EH (cell line): ENCODE measurements at regions not wholly inside any gene's neighbourhood (a gene's known extent, or its start where the extent isn't known, plus 50 kb on each side); places are given as distances from the start of the nearest gene placed in this dataset.
"Not testable (repeated sequence)": the region's sequence is repeated elsewhere in the genome, so short reads cannot be mapped to it uniquely, and the experiment has no call there.

Source experiments
- DNase-seq: peaks from one replicate; pipeline ENCODE4 v3.0.0-alpha.2; 2015; ENCODE audit warnings: low read depth

- no peak for DNase-seq
Measured at GRCh38 chr14:89566644-89567415, 149.8 kb upstream of the FOXN3 start.

- DNase-seq: no peak
Measured at GRCh38 chr14:89566180-89566579, 149.1 kb upstream of the FOXN3 start.

- no peak for DNase-seq
Measured at GRCh38 chr14:89565607-89566006, 148.6 kb upstream of the FOXN3 start.

DNA sequence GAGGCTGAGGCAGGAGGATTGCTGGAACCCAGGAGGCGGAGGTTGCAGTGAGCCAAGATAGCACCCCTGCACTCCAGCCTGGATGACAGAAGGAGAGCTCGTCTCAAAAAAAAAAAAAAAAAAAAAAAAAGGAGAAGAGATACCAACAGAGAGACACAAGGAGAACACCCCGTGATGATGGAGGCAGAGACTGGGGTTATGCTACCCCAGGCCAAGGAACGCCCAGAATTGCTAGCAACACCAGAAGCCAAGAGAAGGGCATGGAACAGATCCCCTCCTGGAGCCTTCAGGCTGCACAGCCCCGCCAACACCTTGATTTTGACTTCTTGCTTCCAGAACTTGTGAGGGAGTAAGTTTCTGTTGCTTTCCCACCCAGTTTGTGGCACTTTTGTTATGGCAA is 148.0 kb upstream of the FOXN3 start:
- no peak for DNase-seq

DNA sequence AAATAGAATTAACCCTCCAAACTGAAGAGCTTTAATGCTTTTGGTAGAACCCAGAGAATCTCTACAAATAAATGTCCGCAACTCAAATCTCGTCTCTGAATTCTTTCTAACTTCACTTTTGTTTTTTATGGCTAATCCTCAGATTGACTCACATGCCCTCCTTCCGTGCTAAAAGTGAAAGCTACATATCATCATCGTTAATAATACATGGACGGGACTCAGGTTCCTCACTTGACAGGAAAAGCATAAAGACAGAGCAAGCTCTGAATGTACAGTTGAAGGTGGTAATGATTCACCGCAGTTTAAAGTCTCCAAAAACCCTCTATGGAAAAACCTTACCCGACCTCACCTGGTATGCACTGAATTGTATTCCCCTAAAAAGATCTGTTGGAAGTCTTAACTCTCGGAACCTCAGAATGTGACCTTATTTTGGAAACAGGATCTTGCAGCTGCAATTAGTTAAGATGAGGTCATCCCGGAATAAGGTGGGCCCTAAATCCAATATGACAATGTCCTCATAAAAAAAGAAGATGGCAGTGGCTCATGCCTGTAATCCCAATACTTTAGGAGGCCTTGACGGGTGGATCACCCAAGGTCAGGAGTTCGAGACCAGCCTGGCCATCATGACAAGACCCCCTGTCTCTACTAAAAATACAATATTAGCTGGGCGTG is 147.4 kb upstream of the FOXN3 start:
- no peak for DNase-seq

DNA sequence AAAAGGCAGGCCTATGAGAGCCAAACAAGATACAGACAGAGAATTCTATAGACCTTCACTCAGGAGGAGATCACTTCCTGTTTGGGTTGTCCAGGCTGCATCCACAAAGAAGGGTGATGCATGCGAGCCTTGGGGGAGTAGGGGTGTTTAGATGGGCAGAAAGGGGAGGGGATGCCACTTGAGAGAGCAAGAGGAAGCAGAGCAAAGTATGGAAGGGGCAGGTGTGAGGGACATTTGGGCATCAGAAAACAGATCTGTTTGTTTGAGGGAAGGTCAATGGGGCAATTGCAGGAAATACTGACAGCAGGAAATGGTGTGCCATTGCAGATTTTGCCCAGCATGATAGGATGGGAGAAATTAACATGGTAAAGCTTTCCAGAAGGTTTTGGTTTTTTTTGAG is 146.4 kb upstream of the FOXN3 start:
- DNase-seq: no peak

DNA sequence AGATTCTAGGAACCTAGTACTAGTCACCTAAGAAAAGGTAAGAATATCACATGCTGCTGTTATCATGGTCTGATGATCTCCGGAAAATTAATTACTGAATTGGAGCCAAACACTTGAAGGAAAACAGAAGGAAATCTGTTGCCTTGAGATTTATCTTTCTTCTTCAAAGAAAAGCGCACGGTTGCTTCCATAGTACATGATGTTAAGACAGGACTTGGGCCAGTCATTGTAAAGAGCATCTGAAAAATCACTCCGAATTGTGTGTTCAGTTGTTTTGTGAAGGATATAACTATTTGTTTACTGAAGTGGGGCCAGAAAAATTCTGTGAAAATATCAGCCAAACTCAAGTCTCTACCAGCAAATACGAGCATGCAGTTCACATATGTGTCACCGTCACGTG is 134.9 kb upstream of the FOXN3 start:
- no peak for DNase-seq

GRCh38 chr14:89551432-89551831 is 134.4 kb upstream of the FOXN3 start:
- no peak for DNase-seq

- no peak for DNase-seq
Measured at GRCh38 chr14:89550821-89551220, 133.8 kb upstream of the FOXN3 start.

DNA sequence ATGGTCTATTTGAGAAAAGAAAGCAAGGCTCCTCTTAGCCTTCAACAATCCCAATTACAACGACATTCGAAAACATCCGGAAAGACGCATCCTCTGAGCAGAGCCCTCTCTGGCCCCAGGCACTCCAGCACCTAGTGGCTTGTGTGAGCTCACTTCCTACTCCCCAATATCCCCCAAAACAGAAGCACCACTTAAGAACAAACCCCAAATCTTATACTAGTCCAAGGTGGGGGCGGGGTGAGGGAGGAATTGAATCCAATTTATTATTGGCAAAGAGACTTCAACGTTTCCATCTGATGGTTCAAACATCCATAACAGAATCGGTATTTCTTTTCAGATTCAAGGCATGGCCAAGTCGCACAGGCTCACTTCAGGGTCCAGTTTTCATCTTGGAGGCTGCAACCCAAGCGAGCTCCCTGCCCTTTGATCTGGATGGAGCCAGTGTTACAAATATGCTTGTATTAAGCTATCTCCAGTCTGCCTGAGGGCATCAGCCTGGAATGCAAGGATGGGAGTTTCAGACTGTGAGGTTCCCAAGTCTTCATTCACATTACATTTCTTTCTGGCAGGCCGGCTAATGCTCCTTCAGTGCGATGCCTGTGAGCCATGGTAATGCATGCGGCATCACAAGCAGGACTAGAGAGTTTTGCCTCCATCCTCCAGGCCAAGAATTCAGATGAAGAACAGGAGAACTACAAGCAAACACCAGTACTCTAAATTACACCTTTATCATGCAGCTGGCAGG is 132.5 kb upstream of the FOXN3 start:
- peak; percentile 79 for DNase-seq

- DNase-seq: not testable (repeated sequence)
Measured at GRCh38 chr14:89547047-89547446, 130.0 kb upstream of the FOXN3 start.

DNA sequence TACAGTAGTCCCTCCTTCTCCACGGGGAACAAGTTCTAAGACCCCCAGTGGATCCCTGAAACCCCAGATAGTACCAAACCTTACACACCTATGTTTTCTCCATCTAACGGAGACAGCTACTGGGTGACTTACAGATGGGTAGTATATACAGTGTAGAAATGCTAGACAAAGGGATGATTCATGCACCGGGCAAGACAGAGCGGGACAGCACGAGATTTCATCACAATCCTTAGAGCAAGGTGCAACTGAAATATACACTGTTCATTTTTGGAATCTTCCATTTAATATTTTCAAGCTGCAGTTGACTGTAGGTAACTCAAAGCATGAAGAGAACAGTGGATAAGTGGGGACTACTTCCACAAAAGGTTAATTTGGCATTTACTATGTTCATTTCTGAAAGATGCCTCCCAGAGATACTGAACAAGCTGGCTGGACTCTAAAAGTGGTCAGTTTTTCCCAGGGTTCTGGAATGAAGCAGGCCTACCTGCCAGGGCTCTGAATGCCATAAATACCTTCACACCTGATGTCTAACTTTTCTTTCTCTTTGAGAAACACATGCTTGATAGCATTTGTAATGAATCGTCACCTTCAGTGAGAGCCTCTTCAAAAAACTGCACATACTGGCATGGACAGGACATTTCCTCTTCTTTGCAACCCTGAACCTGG is 127.7 kb upstream of the FOXN3 start:
- DNase-seq: no peak

- no peak for DNase-seq
Measured at GRCh38 chr14:89543425-89543790, 126.4 kb upstream of the FOXN3 start.

DNA sequence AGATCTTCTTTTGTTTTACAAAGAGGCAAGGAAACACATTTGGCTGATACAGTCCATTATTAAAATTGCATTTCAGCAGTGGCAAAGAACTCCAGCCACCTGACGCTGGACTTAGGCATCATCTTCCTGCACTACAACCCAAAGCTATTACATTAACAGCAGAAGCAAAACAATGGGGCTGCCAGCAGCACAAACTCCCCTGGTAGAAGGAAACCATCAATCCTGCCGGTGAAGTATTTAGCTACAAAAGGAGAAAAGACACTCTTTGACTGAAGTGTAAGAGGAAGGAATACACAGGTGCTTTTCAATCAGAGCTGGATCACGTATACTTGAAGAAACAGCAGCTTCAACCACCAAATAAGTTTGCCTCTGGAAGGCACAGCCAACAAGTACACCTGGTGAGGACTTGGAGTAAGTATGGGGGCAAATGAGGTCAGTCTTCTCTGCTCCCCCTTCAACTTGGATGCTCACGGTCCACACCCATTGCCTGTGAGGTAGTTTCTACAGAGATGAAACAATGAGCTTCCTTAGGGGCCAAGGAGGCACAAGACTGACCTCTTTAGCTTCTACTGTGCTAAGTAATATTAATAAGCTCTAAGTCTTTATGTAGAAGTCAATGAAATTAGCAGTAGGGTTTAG is 125.9 kb upstream of the FOXN3 start:
- no peak for DNase-seq

DNA sequence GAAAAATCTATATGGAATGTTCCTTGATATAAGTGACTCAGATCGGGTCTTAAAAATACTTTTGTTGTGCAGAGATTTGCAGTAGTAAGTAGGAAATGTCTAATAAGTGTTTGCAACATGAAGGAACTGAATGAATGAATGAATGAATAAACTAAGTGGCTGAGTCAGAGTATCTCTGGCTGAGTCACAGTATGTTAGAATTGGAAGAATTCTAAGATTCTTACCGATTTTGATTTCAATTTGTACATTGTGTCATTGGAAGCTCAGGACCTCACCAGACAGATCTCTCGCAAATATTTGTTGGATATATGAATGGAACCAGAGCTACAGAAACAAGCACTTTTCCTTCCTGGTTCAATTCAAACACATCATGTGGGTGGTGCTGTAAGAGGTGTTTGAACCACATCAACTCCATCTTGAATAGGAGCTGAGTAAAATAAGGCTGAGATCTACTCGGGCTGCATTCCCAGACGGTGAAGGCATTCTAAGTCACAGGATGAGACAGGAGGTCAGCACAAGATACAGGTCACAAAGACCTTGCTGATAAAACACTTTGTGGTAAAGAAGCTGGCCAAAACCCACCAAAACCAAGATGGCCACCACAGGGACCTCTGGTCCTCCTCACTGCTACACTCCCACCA is 123.9 kb upstream of the FOXN3 start:
- peak; percentile 94 for DNase-seq

DNA sequence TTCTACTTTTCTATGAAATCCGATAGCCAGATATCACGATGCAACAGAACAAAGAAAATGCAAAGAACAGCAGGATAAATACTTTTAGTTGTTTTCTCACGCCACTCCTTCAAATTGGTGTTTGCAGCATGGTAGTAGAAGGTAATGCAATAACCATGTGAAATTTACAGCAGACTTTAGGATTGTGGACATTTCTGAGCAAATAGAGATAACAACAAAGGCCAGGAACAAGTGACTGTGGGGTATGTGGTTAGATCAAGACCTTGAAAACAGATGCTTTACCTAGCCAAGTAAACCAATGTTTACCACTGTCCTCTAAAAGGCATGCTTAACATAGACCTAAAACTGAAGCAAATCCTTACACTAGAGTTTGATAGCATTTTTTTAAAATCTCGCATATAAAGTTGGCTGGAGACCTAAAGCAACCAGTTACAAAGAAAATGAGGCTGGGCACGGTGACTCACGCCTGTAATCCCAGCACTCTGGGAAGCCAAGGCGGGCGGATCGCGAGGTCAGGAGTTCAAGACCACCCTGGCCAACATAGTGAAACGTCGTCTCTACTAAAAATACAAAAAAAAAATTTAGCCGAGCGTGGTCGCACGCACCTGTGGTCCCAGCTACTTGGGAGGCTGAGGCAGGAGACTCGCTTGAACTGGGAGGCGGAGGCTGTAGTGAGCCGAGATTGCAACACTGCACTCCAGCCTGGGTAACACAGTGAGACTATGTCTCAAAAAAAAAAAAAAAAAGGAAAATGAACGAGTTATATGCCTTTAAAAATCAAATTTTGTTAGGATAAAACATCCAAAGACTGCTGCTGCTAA is 123.2 kb upstream of the FOXN3 start:
- DNase-seq: peak; percentile 52

- no peak for DNase-seq
Measured at GRCh38 chr14:89537911-89538310, 120.9 kb upstream of the FOXN3 start.

GRCh38 chr14:89534902-89535685 is 118.1 kb upstream of the FOXN3 start:
- DNase-seq: peak; percentile 71

GRCh38 chr14:89533766-89534165 is 116.7 kb upstream of the FOXN3 start:
- DNase-seq: no peak

- DNase-seq: no peak
Measured at GRCh38 chr14:89533136-89533535, 116.1 kb upstream of the FOXN3 start.
